ENCODE measurements at regions not wholly inside any gene's neighbourhood (a gene's known extent, or its start where the extent isn't known, plus 50 kb on each side); places are given as distances from the start of the nearest gene placed in this dataset.

DNA sequence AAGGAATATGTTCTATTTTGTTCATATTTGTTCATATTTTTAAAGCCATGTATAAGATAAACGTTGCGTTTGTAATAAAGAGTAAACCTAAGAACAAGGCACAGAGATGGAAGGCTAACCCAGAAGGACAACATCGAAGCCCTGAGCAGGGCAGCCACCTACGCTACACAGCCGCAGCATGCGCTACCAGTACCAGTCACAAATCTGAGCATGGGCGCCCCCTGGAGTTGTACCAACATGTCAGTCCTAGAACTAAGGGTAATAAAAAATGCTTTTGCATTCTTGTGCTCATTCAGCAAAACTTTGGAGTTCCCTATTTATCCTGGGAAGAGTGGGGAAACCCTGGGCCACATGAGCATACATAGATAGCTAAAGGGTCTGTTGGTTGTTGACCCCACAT lies 70.6 kb downstream of the PLEKHG1 start:
- H3K27ac ChIP-seq (ENCODE audit: low read depth, low read length): no peak overlapping the region
- no peaks in the 10 kb centered on the region for H3F3A ChIP-seq (ENCODE audit: insufficient read depth)
- no peaks in the 10 kb centered on the region for H3K9me3 ChIP-seq (ENCODE audit: insufficient read depth, low read length)
- no peaks in the 10 kb centered on the region for H3K79me2 ChIP-seq (ENCODE audit: insufficient read depth, low read length)
- H3K27me3 ChIP-seq (ENCODE audit: low read length): no peaks in the 10 kb centered on the region
- H3K4me2 ChIP-seq (ENCODE audit: low read depth, low read length, poor library complexity, severe bottlenecking): no peak overlapping the region
- H4K20me1 ChIP-seq (ENCODE audit: low read depth, low read length): no peaks in the 10 kb centered on the region
- no peaks in the 10 kb centered on the region for H3K36me3 ChIP-seq (ENCODE audit: low read length)
- no peak overlapping the region for H3K9ac ChIP-seq (ENCODE audit: low read length)
- no peaks in the 10 kb centered on the region for H3K9me2 ChIP-seq (replicated peaks; ENCODE audit: insufficient read depth, low read length)
- peak; percentile 14 for TF ChIP-seq CTCF (IDR thresholded peaks at IDR 0.05; ENCODE audit: insufficient read depth, low read length, poor library complexity, severe bottlenecking)
- no peak for TF ChIP-seq EZH2phosphoT487 (conservative IDR thresholded peaks at IDR 0.05; ENCODE audit: low read length)
- H3K4me3 ChIP-seq (ENCODE audit: insufficient read depth, low read length, poor library complexity, severe bottlenecking): no peak overlapping the region
- no peak overlapping the region for H2AFZ ChIP-seq (ENCODE audit: low read depth, low read length, severe bottlenecking)

DNA sequence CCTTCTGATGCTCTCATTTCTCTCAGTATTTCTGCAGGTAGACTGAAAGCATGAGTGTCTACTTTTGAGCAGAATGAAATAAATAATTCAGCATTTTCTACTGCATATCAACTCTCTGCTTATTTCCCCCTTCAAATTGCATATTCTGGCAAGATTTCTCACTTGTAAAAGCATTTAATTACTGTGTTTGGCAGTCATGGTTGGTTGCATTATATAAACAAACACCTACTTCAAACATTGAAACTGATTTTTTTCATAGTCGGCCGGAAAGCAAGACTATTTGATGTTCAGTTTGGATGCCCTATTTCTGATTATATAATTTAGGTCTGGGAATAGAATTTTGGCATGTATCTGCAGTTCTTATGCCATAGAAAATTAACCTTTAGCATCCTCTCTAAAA lies 73.1 kb downstream of the PLEKHG1 start:
- H2AFZ ChIP-seq (ENCODE audit: low read depth, low read length, severe bottlenecking): no peak overlapping the region
- H3K9me2 ChIP-seq (replicated peaks; ENCODE audit: insufficient read depth, low read length): no peaks in the 10 kb centered on the region
- H4K20me1 ChIP-seq (ENCODE audit: low read depth, low read length): no peaks in the 10 kb centered on the region
- H3K27ac ChIP-seq (ENCODE audit: low read depth, low read length): no peak overlapping the region
- H3K9me3 ChIP-seq (ENCODE audit: insufficient read depth, low read length): no peaks in the 10 kb centered on the region
- H3K4me2 ChIP-seq (ENCODE audit: low read depth, low read length, poor library complexity, severe bottlenecking): no peak overlapping the region
- H3K27me3 ChIP-seq (ENCODE audit: low read length): no peaks in the 10 kb centered on the region
- H3F3A ChIP-seq (ENCODE audit: insufficient read depth): no peaks in the 10 kb centered on the region
- H3K4me3 ChIP-seq (ENCODE audit: insufficient read depth, low read length, poor library complexity, severe bottlenecking): no peak overlapping the region
- no peak overlapping the region for H3K9ac ChIP-seq (ENCODE audit: low read length)
- no peaks in the 10 kb centered on the region for H3K36me3 ChIP-seq (ENCODE audit: low read length)
- TF ChIP-seq EZH2phosphoT487 (conservative IDR thresholded peaks at IDR 0.05; ENCODE audit: low read length): no peak
- TF ChIP-seq CTCF (IDR thresholded peaks at IDR 0.05; ENCODE audit: insufficient read depth, low read length, poor library complexity, severe bottlenecking): no peak
- no peaks in the 10 kb centered on the region for H3K79me2 ChIP-seq (ENCODE audit: insufficient read depth, low read length)

DNA sequence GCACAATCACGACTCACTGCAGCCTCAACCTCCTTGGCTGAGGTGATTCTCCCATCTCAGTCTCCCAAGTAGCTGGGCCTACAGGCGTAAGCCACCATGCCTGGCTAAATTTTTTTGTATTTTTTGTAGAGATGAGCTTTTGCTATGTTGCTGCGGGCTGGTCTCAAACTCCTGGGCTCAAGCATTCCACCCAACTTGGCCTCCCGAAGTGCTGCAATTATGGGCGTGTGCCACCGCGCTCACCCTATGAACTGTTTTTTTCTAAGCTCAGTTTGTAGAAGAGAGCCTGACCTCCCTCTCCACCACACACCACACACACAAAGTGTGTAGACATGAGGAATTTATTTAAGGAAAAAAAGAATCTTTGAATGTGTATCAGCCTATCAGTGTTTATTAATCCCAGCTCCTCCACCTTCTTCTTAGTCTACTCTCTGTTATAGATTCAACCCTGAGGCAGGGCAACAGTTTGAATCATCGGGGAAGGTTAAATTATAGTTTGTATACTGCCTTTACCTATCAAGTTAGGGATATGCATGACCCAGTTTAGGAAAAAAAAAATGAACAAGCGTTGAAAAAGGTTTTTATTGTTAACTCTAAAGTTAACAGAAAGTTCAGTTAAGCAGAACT lies 74.1 kb downstream of the PLEKHG1 start:
- H4K20me1 ChIP-seq (ENCODE audit: low read depth, low read length): 0 out of 2 replicates have a peak, but pooled peaks cover 3% of the 10 kb centered on the region
- H3K4me2 ChIP-seq (ENCODE audit: low read depth, low read length, poor library complexity, severe bottlenecking): no peak overlapping the region
- no peak for TF ChIP-seq CTCF (IDR thresholded peaks at IDR 0.05; ENCODE audit: insufficient read depth, low read length, poor library complexity, severe bottlenecking)
- TF ChIP-seq EZH2phosphoT487 (conservative IDR thresholded peaks at IDR 0.05; ENCODE audit: low read length): no peak
- no peaks in the 10 kb centered on the region for H3K9me2 ChIP-seq (replicated peaks; ENCODE audit: insufficient read depth, low read length)
- H3K79me2 ChIP-seq (ENCODE audit: insufficient read depth, low read length): no peaks in the 10 kb centered on the region
- no peak overlapping the region for H3K27ac ChIP-seq (ENCODE audit: low read depth, low read length)
- no peaks in the 10 kb centered on the region; the same call in 1 of the 2 replicates for H3K36me3 ChIP-seq (ENCODE audit: low read length)
- no peak overlapping the region for H3K9ac ChIP-seq (ENCODE audit: low read length)
- H3K4me3 ChIP-seq (ENCODE audit: insufficient read depth, low read length, poor library complexity, severe bottlenecking): no peak overlapping the region
- no peaks in the 10 kb centered on the region for H3K9me3 ChIP-seq (ENCODE audit: insufficient read depth, low read length)
- no peak overlapping the region for H2AFZ ChIP-seq (ENCODE audit: low read depth, low read length, severe bottlenecking)
- no peaks in the 10 kb centered on the region for H3F3A ChIP-seq (ENCODE audit: insufficient read depth)
- H3K27me3 ChIP-seq (ENCODE audit: low read length): no peaks in the 10 kb centered on the region

All from SU-DHL-6 (cell line).